ENCODE measurements at regions not wholly inside any gene's neighbourhood (a gene's known extent, or its start where the extent isn't known, plus 50 kb on each side); places are given as distances from the start of the nearest gene placed in this dataset.

DNA sequence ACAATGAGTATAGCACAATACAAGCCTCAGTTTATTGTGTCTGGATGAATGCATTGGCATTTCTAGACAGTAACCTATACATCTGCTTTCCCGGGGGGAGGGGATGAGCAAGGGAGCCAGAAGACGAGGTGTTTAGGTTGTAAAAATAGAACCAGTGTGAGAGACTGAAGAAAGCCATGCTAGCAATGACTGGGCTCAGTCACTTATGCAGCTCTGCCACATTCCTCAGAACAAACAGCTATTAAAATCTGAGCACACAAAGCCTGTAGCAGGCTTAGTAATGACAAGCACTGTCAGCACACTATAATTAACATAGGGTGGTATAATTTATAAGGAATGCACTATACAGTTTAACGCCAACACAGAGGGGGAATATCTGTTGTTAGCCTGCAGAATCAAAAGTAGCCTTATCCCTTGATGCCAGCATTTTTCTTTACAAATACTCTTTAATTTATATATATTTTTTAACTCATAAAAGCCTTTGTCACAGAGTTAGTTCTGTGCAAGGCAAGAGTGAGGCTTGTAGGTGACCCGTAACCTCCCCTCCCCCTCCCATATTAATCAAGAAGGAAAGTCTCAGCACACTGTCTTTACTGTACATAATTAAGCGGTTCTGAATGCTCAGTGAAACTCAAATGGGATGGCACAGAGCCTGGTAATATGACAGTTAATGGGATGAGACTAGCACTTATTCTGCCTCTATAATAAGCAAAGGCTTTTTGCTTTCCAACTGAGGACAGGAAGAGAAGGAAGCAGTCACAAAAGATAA lies 295.4 kb downstream of the CSNK1G3 start:
- H3K4me2 ChIP-seq: 0 out of 2 replicates have a peak overlapping the region, but pooled peaks have one; percentile 3
- H3K9ac ChIP-seq: no peak overlapping the region
- H2AFZ ChIP-seq (ENCODE audit: low read depth): 0 out of 2 replicates have a peak overlapping the region, but pooled peaks have one; percentile 14

DNA sequence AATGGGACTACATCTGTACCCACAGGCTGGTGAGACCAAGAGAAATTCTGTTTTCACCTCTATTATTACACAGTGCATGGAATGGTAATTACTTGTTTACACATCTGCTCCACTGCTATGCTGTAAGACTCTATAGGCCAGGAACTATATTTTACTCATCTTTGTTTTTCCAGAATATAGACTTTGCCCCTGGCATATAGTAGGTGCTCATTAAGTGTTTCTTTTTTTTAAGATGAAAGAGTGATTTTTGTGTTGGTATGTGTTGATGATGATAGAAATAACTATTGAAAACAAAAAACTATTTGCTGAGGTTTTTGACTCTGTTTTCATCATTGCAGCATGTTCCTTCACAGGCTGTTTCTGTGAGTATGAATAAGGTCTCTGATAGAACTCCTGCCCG lies 294.7 kb downstream of the CSNK1G3 start:
- Histone ChIP-seq H3K4me1 (ENCODE audit: low read depth, poor library complexity, severe bottlenecking) (peaks cover 82% of the 10 kb centered on the region), H3K4me3 (IDR thresholded peaks at IDR 0.05; ENCODE audit: insufficient read depth, low read depth, low read length) (no peak overlapping the region), H3K27me3 (ENCODE audit: insufficient read depth, low read depth) (no peaks in the 10 kb centered on the region), H3K79me2 (ENCODE audit: insufficient read depth, low read depth) (no peaks in the 10 kb centered on the region), H3K4me2 (no peak overlapping the region; the same call in 1 of the 2 replicates), H2AFZ (ENCODE audit: low read depth) (no peak overlapping the region), H3K9ac (no peak overlapping the region), H3K27ac (no peak overlapping the region), H3K36me3 (ENCODE audit: insufficient read depth) (no peaks in the 10 kb centered on the region), H4K20me1 (ENCODE audit: insufficient read depth) (no peaks in the 10 kb centered on the region)
- TF ChIP-seq CTCF (conservative IDR thresholded peaks at IDR 0.05; ENCODE audit: low read depth, low read length): no peak

More for the DNA sequence above, 295.4 kb downstream of the CSNK1G3 start:
- no peak overlapping the region for H3K27ac ChIP-seq
- no peaks in the 10 kb centered on the region for H3K36me3 ChIP-seq (ENCODE audit: insufficient read depth)
- H3K79me2 ChIP-seq (ENCODE audit: insufficient read depth, low read depth): no peaks in the 10 kb centered on the region
- no peak for TF ChIP-seq CTCF (conservative IDR thresholded peaks at IDR 0.05; ENCODE audit: low read depth, low read length)
- peaks cover 81% of the 10 kb centered on the region for H3K4me1 ChIP-seq (ENCODE audit: low read depth, poor library complexity, severe bottlenecking)
- no peak overlapping the region for H3K4me3 ChIP-seq (IDR thresholded peaks at IDR 0.05; ENCODE audit: insufficient read depth, low read depth, low read length)
- H4K20me1 ChIP-seq (ENCODE audit: insufficient read depth): no peaks in the 10 kb centered on the region
- H3K27me3 ChIP-seq (ENCODE audit: insufficient read depth, low read depth): no peaks in the 10 kb centered on the region

DNA sequence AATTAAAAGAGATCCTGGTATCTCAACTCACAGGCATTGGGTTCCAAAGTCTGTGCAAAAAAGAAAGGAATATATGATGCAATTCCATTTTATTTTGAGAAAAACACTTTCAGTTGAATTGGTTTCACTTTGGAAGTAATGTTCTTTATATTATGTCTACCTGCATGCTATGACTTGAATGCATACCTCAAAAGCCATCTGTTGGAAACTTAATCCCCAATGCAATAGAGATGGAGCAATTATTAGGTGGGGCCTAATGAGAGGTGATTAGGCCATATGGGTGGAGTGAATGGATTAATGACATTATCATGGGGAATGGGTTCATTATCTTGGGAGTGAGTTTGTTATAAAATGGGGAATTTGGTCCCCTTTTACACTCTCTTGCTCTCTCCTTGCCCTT lies 293.3 kb downstream of the CSNK1G3 start:
- H3K36me3 ChIP-seq (ENCODE audit: insufficient read depth): no peaks in the 10 kb centered on the region
- TF ChIP-seq CTCF (conservative IDR thresholded peaks at IDR 0.05; ENCODE audit: low read depth, low read length): no peak
- H3K4me2 ChIP-seq: no peak overlapping the region
- H3K79me2 ChIP-seq (ENCODE audit: insufficient read depth, low read depth): no peaks in the 10 kb centered on the region
- peaks cover 77% of the 10 kb centered on the region for H3K4me1 ChIP-seq (ENCODE audit: low read depth, poor library complexity, severe bottlenecking)
- no peak overlapping the region for H2AFZ ChIP-seq (ENCODE audit: low read depth)
- H3K27me3 ChIP-seq (ENCODE audit: insufficient read depth, low read depth): no peaks in the 10 kb centered on the region
- no peaks in the 10 kb centered on the region for H4K20me1 ChIP-seq (ENCODE audit: insufficient read depth)
- H3K9ac ChIP-seq: no peak overlapping the region
- H3K27ac ChIP-seq: no peak overlapping the region
- H3K4me3 ChIP-seq (IDR thresholded peaks at IDR 0.05; ENCODE audit: insufficient read depth, low read depth, low read length): no peak overlapping the region

- TF ChIP-seq CTCF (conservative IDR thresholded peaks at IDR 0.05; ENCODE audit: low read depth, low read length): no peak
- no peak overlapping the region for H3K4me3 ChIP-seq (IDR thresholded peaks at IDR 0.05; ENCODE audit: insufficient read depth, low read depth, low read length)
- H3K79me2 ChIP-seq (ENCODE audit: insufficient read depth, low read depth): no peaks in the 10 kb centered on the region
- no peaks in the 10 kb centered on the region for H4K20me1 ChIP-seq (ENCODE audit: insufficient read depth)
- peak overlapping the region; percentile 20; the same call in 1 of the 2 replicates for H2AFZ ChIP-seq (ENCODE audit: low read depth)
- no peaks in the 10 kb centered on the region for H3K27me3 ChIP-seq (ENCODE audit: insufficient read depth, low read depth)
- H3K36me3 ChIP-seq (ENCODE audit: insufficient read depth): no peaks in the 10 kb centered on the region
- H3K9ac ChIP-seq: no peak overlapping the region
- H3K4me2 ChIP-seq: peak overlapping the region; percentile 18
- peak overlapping the region; percentile 31; the same call in 1 of the 2 replicates for H3K27ac ChIP-seq
- H3K4me1 ChIP-seq (ENCODE audit: low read depth, poor library complexity, severe bottlenecking): peaks cover 59% of the 10 kb centered on the region
Measured at GRCh38 chr5:123803359-123803758, 291.4 kb downstream of the CSNK1G3 start.
